CD4-positive, alpha-beta T cell treated with Interleukin-2 at 100 ng/mL for 4 hours (primary cell): ENCODE measurements at regions not wholly inside any gene's neighbourhood (a gene's known extent, or its start where the extent isn't known, plus 50 kb on each side); places are given as distances from the start of the nearest gene placed in this dataset.
"Not testable (repeated sequence)": the region's sequence is repeated elsewhere in the genome, so short reads cannot be mapped to it uniquely, and the experiment has no call there.

Source experiments
- DNase-seq: peaks from one replicate; pipeline ENCODE4 v3.0.0-alpha.2; 2020; ENCODE audit warnings: low spot score

- no peak for DNase-seq
Observed at GRCh38 chr4:117014236-117014635, 71.1 kb downstream of the TRAM1L1 start.

- DNase-seq = no peak
Observed at GRCh38 chr4:117010671-117011070, 74.7 kb downstream of the TRAM1L1 start.

GRCh38 chr4:117001077-117001476 lies 84.3 kb downstream of the TRAM1L1 start:
- DNase-seq = no peak

GRCh38 chr4:116982656-116983055 lies 102.7 kb downstream of the TRAM1L1 start:
- DNase-seq = no peak

- not testable (repeated sequence) for DNase-seq
Observed at GRCh38 chr4:116980436-116980835, 104.9 kb downstream of the TRAM1L1 start.

- DNase-seq = no peak
Observed at GRCh38 chr4:116959045-116959444, 126.3 kb downstream of the TRAM1L1 start.

- DNase-seq = no peak
Observed at GRCh38 chr4:116953947-116954346, 131.4 kb downstream of the TRAM1L1 start.

- DNase-seq = no peak
Observed at GRCh38 chr4:116952530-116953136, 132.7 kb downstream of the TRAM1L1 start.

GRCh38 chr4:116949856-116950255 lies 135.5 kb downstream of the TRAM1L1 start:
- no peak for DNase-seq

- DNase-seq = no peak
Observed at GRCh38 chr4:116942315-116942714, 143.1 kb downstream of the TRAM1L1 start.

- no peak for DNase-seq
Observed at GRCh38 chr4:116930329-116930728, 155.0 kb downstream of the TRAM1L1 start.

GRCh38 chr4:116926631-116927295 lies 158.6 kb downstream of the TRAM1L1 start:
- DNase-seq = no peak

GRCh38 chr4:116925900-116926457 lies 159.4 kb downstream of the TRAM1L1 start:
- DNase-seq = no peak

- no peak for DNase-seq
Observed at GRCh38 chr4:116923389-116923788, 162.0 kb downstream of the TRAM1L1 start.

- no peak for DNase-seq
Observed at GRCh38 chr4:116913451-116913850, 171.9 kb downstream of the TRAM1L1 start.

- no peak for DNase-seq
Observed at GRCh38 chr4:116906758-116907157, 178.6 kb downstream of the TRAM1L1 start.

GRCh38 chr4:116899561-116899960 lies 185.8 kb downstream of the TRAM1L1 start:
- no peak for DNase-seq

- DNase-seq = no peak
Observed at GRCh38 chr4:116885579-116885978, 199.8 kb downstream of the TRAM1L1 start.

- no peak for DNase-seq
Observed at GRCh38 chr4:116882503-116882902, 202.9 kb downstream of the TRAM1L1 start.

GRCh38 chr4:116881077-116881476 lies 204.3 kb downstream of the TRAM1L1 start:
- no peak for DNase-seq

GRCh38 chr4:116880625-116881024 lies 204.8 kb downstream of the TRAM1L1 start:
- DNase-seq = no peak

- no peak for DNase-seq
Observed at GRCh38 chr4:116878280-116878679, 207.1 kb downstream of the TRAM1L1 start.

GRCh38 chr4:116877069-116877468 lies 208.3 kb downstream of the TRAM1L1 start:
- DNase-seq = no peak

GRCh38 chr4:116872941-116873340 lies 212.4 kb downstream of the TRAM1L1 start:
- no peak for DNase-seq
